HL-60 (cell line): ENCODE measurements at regions not wholly inside any gene's neighbourhood (a gene's known extent, or its start where the extent isn't known, plus 50 kb on each side); places are given as distances from the start of the nearest gene placed in this dataset.

Experiments used
- CTCF ChIP-seq: IDR thresholded peaks from one replicate; pipeline ENCODE4 v1.5.1; 2011; ENCODE audit warnings: low read length, control low read depth, inconsistent platforms; ENCODE audit not compliant: insufficient read depth
- GABPA ChIP-seq: IDR thresholded peaks from 2 replicates; pipeline ENCODE4 v1.6.1; 2012; ENCODE audit warnings: low read depth
- POLR2AphosphoS5 ChIP-seq: IDR thresholded peaks from 2 replicates; pipeline ENCODE4 v1.6.1; 2012; ENCODE audit warnings: low read depth
- SPI1 ChIP-seq: IDR thresholded peaks from 2 replicates; pipeline ENCODE4 v1.6.1; 2012; ENCODE audit warnings: low read depth, mild to moderate bottlenecking, borderline replicate concordance
- TF ChIP-seq, protein P1 (sequence below): IDR thresholded peaks from 2 replicates; pipeline ENCODE4 v1.6.1; 2012; ENCODE audit warnings: low read depth; ENCODE audit not compliant: insufficient replicate concordance

DNA sequence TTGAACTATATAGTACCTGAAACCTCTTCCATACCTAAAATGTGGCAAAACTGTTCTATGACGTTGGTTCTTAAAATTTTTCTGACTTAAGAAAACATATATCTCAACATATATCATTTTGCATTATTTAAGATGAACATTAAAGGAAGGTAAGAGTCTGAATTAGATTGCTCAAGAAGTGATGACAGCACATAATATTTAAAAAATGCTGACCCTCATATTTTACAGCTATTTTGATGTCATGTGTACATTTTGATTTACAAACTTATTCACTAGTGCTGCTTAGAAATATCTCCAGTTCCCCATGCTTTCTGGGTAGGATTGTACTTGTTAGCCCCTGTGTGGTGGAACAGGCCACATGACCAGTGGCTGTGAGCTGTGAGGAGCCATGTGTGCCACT, 666.1 kb downstream of the SATB2 start:
- TF ChIP-seq CTCF (no peak), POLR2AphosphoS5 (no peak), GABPA (no peak), SPI1 (no peak)
- TF ChIP-seq, protein P1, sequence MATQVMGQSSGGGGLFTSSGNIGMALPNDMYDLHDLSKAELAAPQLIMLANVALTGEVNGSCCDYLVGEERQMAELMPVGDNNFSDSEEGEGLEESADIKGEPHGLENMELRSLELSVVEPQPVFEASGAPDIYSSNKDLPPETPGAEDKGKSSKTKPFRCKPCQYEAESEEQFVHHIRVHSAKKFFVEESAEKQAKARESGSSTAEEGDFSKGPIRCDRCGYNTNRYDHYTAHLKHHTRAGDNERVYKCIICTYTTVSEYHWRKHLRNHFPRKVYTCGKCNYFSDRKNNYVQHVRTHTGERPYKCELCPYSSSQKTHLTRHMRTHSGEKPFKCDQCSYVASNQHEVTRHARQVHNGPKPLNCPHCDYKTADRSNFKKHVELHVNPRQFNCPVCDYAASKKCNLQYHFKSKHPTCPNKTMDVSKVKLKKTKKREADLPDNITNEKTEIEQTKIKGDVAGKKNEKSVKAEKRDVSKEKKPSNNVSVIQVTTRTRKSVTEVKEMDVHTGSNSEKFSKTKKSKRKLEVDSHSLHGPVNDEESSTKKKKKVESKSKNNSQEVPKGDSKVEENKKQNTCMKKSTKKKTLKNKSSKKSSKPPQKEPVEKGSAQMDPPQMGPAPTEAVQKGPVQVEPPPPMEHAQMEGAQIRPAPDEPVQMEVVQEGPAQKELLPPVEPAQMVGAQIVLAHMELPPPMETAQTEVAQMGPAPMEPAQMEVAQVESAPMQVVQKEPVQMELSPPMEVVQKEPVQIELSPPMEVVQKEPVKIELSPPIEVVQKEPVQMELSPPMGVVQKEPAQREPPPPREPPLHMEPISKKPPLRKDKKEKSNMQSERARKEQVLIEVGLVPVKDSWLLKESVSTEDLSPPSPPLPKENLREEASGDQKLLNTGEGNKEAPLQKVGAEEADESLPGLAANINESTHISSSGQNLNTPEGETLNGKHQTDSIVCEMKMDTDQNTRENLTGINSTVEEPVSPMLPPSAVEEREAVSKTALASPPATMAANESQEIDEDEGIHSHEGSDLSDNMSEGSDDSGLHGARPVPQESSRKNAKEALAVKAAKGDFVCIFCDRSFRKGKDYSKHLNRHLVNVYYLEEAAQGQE, result no peak
